GM21526 (cell line): ENCODE measurements at regions not wholly inside any gene's neighbourhood (a gene's known extent, or its start where the extent isn't known, plus 50 kb on each side); places are given as distances from the start of the nearest gene placed in this dataset.
"Not testable (repeated sequence)": the region's sequence is repeated elsewhere in the genome, so short reads cannot be mapped to it uniquely, and the experiment has no call there.

Experiments
- ATAC-seq: cut with Tn5 transposase; IDR thresholded peaks from one replicate; pipeline ENCODE4 v1.9.1; 2021; ENCODE audit warnings: moderate library complexity; ENCODE audit not compliant: unreplicated experiment, low FRiP score

DNA sequence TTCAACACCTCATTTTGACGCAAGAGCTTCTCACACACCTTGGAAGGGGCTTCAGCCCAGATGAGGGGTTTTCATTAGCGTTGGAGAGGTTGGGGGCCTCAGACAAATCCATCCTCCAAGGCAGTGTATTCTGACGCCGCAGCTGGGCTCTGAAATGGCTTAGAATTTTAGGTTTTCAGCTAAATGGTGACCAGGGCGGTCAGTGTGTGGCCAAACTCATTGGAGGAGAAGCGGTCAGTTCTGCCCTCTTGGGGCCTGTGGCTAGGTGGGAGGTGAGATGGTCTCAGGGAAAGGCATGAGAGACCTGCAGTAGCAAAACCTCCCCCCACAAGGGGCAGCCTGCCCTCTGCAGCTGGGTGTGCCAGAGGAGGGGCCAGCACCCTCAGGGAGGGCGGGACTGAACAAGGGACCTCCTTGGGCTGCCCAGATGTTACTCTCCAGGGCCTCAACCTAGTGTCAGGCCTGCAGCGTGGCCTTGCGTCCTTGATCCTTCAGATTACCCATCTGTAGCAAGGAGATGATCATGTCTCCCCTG lies 155.8 kb downstream of the URI1 start:
- ATAC-seq, result no peak

- ATAC-seq, result no peak
These were observed 160.2 kb downstream of the URI1 start for GRCh38 chr19:30102239-30102638.

DNA sequence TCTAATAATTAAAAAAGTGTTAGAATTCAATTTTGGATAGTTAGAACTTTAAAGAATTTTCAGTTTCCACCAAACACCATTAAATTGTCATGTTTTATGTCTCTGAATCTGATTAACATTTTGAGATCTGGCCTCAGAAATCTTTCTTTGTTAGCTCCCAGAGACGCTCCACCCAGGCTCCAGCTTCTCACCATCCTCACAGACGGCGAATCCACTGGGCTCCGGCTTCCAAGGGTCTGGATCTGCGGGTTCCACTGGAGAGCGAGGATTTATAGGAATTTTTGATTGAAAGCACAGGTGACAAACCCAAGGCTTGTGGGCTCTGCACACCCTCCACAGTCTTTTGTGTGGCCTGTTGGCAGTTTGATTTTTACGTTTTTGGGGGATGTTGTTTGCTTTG lies 160.6 kb downstream of the URI1 start:
- ATAC-seq, result no peak

GRCh38 chr19:30103981-30104380 lies 161.9 kb downstream of the URI1 start:
- ATAC-seq, result no peak

GRCh38 chr19:30105316-30105715 lies 163.3 kb downstream of the URI1 start:
- no peak for ATAC-seq

DNA sequence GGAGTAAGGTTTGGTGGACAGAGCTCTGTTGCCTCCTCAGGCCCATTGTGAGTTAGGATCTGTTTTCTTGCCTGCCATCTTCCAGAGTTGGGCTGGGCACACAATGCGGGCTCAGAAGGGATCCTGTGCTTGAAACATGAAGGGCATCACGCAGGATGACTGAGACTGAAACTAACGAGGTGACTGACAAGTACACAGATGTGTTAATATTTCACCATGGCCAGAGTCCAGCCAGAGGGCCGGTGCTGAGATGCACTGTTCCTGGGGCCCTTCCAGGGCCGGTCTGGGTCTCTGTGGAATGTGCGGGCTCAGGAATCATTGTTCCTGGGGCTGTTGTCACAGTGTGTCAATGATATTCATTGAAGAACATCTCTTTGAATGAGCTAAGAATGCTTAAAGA lies 163.7 kb downstream of the URI1 start:
- no peak for ATAC-seq

DNA sequence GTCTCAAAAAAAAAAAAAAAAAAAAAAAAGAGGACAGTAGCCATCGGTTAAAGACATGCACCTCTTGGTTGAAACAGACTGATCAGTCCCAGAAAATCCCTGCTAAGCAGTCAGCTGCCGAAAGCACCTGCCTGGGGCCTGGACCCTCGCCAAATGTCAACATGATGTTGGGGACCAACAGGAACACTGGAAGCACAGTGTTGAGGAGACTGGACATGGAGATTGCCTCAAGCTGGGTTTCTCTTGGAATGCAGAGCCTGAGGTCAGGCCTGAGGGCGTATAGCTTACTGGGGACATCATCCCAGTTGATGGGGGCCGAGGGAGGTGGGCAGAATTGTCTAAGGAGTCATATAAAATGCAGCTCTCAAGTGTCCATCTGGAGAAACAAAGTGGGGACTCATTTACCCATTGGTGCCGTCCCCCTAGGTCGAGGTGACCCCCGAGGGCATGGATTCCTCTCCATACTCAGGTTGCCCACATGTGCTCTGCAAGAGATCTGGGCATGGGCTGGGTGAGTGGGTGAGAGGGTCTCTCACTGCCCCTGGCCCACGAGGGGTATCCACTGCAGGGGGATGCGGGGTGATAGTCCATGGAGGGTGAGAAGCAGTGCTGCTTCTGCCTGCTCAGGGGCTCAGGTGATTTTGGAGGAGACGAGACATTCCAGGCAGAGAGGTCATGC lies 164.5 kb downstream of the URI1 start:
- no peak for ATAC-seq

DNA sequence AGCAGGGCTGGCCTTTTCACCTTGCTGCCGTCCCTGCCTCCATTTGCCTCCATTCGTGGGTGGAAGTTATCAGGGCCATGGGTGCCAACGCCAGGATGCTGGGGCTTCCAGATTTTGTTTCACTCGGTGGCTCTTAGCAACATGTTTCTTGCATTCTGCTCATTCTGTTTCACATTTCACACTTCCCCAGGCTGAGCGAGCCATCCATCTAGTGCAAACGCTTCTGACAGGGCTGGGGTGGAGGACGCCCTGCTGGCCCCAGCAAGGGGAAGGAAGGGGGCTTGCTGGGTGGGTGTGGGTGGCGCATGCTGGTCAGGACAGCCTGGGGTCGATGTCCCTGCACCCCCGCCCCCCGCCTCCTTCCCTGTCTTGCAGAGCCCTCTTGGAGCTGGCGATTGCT lies 165.2 kb downstream of the URI1 start:
- no peak for ATAC-seq

DNA sequence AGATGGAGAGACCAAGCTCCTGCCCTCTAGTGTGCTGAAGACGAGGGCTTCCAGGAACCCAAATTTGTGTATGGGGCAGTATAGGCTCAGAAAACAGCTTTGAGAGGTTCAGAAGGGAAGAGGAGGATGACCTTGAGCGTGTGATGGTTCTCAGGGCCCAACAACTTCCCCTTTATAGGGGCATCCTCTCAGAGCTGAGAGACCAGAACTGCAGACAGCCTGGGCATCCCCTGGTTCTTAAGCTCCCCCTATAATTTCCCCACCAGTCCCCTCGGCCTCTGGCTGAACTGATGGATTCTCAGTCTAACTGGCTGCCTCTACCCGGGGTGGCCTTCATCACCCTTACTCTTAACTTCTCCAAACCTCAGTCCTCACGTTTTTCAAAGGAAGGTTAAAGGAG lies 167.5 kb downstream of the URI1 start:
- no peak for ATAC-seq

DNA sequence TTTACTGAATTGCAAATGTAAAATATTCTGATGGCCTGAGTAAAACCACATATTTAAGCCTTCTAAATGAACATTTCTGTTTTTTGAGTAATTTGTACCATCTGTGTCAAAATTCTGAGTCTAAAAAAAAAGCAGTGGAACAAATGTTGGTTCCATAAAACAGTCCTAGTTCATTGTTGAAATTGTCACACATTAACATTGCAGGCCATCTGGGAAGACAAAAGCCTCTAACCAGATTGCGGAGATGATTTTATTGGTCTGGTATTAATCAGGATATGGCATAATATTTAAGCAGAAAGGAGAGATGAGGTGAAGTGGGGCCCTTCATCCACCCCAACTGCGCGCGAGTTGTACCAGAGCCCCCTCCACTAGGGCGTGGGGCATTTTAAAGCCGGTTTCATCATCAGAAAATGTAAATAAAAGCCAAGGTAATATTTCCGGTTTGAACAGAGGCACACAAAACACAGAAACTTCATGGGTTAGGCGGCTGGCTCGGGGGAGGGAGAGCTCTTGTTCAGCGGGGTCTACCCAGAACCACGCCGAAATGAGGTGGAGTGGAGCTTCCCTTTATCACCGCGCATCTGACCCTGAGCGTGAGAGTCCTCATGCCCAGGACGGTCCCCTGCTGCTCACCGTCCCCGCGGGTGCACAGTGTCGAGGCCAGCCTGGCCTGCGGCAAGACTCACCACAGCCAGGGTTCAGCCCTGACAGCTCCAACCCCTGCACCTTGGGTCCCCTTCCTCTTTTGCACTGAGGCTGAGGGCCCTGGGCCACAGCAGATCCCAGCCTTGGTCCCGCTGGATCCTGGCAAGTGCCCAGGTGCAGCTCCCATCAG lies 169.2 kb downstream of the URI1 start:
- ATAC-seq, result no peak

DNA sequence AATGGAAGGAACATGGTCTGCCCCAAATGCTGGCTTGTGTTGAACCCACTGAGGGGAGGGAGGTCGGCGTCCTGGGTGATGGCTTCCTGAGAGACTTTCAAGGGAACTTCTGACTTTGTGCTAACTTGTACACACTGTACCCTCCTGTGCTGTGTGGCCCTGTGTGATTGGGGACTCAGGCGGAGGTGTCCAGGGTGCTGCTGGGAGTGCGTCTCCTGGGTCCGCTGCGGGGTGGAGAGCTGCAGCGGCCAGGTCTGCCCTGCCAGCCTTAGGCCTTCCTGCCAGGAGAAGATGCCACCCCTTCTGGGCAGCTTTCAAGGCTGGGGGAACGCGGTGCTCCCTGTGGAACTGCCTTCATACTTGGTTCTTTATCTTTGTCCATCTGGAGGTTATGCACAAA lies 170.1 kb downstream of the URI1 start:
- no peak for ATAC-seq

DNA sequence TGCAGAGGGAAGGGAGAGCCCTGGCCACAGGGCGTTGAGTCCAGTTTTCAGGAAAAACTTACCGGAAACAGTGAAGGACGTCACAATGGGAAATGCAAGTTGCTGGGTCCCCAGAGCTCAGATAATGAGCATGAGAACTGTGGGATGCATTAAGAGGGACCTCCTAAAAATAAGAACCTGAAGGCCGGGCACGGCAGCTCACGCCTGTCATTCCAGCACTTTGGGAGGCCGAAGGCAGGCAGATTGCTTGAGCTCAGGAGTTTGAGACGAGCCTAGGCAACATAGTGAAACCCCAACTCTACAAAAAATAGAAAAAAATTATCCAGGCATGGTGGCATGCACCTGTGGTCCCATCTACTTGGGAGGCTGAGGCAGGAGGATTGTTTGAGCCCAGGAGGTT lies 170.6 kb downstream of the URI1 start:
- ATAC-seq, result no peak

DNA sequence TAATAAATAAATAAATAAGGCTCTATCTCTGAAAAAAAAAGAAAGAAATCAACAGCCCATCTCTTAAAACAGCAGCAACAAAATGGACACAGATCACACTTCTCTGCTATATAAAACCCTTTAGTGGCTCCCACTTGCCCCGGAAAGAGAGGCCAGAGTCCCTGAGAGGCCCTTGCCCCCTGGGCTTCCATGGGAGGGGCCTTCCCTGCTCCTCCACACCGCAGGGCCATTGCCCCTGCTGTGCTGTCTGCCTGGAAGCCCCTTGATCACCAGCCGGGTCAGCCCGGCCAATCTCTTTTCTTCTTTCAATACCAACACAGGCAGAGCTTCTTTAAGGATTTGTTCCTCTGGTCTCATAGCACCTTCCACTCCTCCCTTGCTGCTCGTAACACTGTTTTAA lies 171.1 kb downstream of the URI1 start:
- no peak for ATAC-seq

GRCh38 chr19:30114095-30114494 lies 172.1 kb downstream of the URI1 start:
- not testable (repeated sequence) for ATAC-seq

GRCh38 chr19:30115947-30116346 lies 173.9 kb downstream of the URI1 start:
- ATAC-seq, result no peak

DNA sequence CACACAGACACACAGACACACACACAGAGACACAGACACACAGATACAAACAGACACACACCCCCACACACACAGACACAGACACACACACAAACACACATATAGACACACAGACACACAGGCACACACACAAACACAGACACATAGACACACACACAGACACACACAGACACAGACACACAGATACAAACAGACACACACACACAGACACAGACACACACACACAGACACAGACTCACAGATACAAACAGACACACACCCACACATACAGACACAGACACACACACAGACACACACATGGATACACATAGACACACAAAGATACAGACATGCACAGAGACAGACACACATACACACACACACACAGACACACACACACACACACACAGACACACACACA lies 174.5 kb downstream of the URI1 start:
- no peak for ATAC-seq

- ATAC-seq, result no peak
These were observed 175.0 kb downstream of the URI1 start for GRCh38 chr19:30116984-30117555.

- ATAC-seq, result no peak
These were observed 175.7 kb downstream of the URI1 start for GRCh38 chr19:30117636-30118145.

- no peak for ATAC-seq
These were observed 176.2 kb downstream of the URI1 start for GRCh38 chr19:30118221-30118620.

DNA sequence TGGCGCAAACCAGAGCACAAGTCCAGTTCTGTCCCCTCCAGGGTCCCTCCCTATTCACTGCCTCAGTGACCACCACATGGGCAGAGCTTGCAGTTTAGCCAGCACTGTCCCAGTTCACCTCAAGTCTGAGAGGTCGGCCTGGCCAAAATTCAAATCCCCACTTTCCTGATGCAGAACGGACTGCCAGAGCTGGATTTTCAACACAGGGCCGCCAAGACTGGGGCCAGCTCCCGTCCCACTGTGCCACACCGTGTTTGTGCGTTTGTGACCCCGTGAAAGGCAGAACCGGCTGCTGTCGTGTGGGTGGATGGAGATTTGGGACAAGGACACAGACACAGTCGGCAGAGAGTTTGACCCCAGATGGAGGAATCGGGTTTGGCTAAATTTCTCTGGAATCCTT lies 176.7 kb downstream of the URI1 start:
- no peak for ATAC-seq

- ATAC-seq, result no peak
These were observed 177.3 kb downstream of the URI1 start for GRCh38 chr19:30119180-30119908.
